AG04449 (cell line): ENCODE measurements at regions not wholly inside any gene's neighbourhood (a gene's known extent, or its start where the extent isn't known, plus 50 kb on each side); places are given as distances from the start of the nearest gene placed in this dataset.

Experiments used
- CTCF ChIA-PET: fragments of 350-600 bp; formaldehyde crosslinking; extraction: SDS; loops from one replicate; lab custom pipeline; 2021; ENCODE audit warnings: antibody characterized with exemption; lab: Yijun Ruan, JAX
- POLR2A ChIA-PET: fragments of 400-600, 350-600 bp; formaldehyde crosslinking; extraction: SDS; loops from one replicate; lab custom pipeline; 2020; ENCODE audit warnings: antibody characterized with exemption, inconsistent platforms; lab: Yijun Ruan, JAX
- DNase-seq: peaks from one replicate; pipeline ENCODE4 v3.0.0-alpha.2; 2010; ENCODE audit warnings: low read depth, low spot score
- H3K4me3 ChIP-seq: 2 replicates; pipeline ENCODE4 v1.5.1; 2011; ENCODE audit warnings: low read depth, mild to moderate bottlenecking, control low read depth, low read length
- CTCF ChIP-seq: IDR thresholded peaks from one replicate; pipeline ENCODE4 v1.5.1; 2011; ENCODE audit warnings: mild to moderate bottlenecking, moderate library complexity, low read length, control low read depth, inconsistent platforms; ENCODE audit not compliant: insufficient read depth; ENCODE audit errors: missing control alignments

GRCh38 chr13:86569119-86569518, 769.9 kb upstream of the SLITRK6 start:
- DNase-seq = no peak
- CTCF ChIA-PET = no interaction called here

DNA sequence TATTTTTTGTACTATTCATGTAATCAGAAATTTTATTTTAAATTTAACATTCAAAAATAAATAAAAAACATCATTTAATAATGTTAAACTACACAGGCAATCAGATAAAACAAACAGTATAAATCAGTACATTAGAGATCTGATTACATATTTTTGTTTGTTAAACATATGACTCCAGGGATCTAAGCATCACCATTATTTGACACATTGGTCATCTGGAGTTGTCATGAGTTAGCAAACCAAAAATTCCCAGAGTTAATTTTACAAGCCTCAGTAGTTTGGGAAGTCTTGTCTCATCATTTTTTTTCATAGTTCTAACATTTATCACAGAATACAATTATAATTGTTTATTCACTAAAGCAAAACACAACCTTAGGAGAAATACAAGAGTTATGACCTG, 770.8 kb upstream of the SLITRK6 start:
- DNase-seq = no peak
- ChIA-PET POLR2A (no interaction called here), CTCF (no interaction called here)
- no peak overlapping the region for H3K4me3 ChIP-seq
- no peak for TF ChIP-seq CTCF

More at GRCh38 chr13:86569119-86569518, 769.9 kb upstream of the SLITRK6 start:
- POLR2A ChIA-PET = no interaction called here
- no peak overlapping the region for H3K4me3 ChIP-seq
- no peak for TF ChIP-seq CTCF

- H3K4me3 ChIP-seq = no peak overlapping the region
- ChIA-PET CTCF (no interaction called here), POLR2A (no interaction called here)
- TF ChIP-seq CTCF = no peak
- no peak for DNase-seq
Observed at GRCh38 chr13:86572115-86572514, 772.9 kb upstream of the SLITRK6 start.

DNA sequence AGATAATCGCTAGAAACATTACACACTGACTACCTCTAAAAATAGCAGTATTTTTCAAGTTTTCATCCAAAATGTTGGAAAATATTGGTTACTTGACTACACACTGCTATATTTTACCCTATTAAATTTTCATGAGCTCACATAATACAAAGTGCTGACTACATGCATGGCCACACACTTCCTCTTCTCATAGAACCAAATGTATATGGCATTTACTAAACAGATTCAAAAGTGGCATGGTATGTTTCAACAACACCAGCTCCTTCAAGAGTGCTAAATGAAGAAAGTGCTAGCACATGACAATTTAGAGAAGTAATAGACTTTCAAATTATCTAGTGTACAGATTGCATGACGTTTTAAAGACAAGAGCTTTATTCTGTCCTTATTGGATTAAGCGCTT, 780.4 kb upstream of the SLITRK6 start:
- ChIA-PET CTCF (no interaction called here), POLR2A (no interaction called here)
- TF ChIP-seq CTCF = no peak
- no peak for DNase-seq
- no peak overlapping the region for H3K4me3 ChIP-seq

- no peak for DNase-seq
- CTCF ChIA-PET = no interaction called here
- POLR2A ChIA-PET = no interaction called here
- H3K4me3 ChIP-seq = no peak overlapping the region
- TF ChIP-seq CTCF = no peak
Observed at GRCh38 chr13:86581706-86582105, 782.5 kb upstream of the SLITRK6 start.

DNA sequence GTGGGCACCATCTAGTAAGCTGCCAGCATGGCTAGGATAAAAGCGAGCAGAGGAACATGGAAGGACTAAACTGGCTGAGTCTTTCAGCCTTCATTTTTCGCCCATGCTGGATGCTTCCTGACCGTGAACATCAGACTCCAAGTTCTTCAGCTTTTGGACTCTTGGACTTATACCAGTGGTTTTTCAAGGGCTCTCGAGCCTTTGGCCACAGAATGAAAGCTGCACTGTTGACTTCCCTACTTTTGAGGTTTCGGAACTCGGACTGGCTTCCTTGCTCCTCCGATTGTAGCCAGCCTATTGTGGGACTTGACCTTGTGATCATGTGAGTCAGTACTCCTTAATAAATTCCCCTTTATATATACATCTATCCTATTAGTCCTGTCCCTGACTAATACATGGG, 785.1 kb upstream of the SLITRK6 start:
- ChIA-PET CTCF (no interaction called here), POLR2A (no interaction called here)
- no peak for DNase-seq
- TF ChIP-seq CTCF = no peak
- no peak overlapping the region for H3K4me3 ChIP-seq
